CD1c-positive myeloid dendritic cell (primary cell): ENCODE measurements at regions not wholly inside any gene's neighbourhood (a gene's known extent, or its start where the extent isn't known, plus 50 kb on each side); places are given as distances from the start of the nearest gene placed in this dataset.

ENCODE experiments used
- DNase-seq: peaks from one replicate; pipeline ENCODE4 v3.0.0-alpha.2; 2016; ENCODE audit errors: extremely low spot score

GRCh38 chr11:134647066-134647743, 235.2 kb upstream of the B3GAT1 start:
- no peak for DNase-seq

GRCh38 chr11:134646561-134646960, 234.5 kb upstream of the B3GAT1 start:
- no peak for DNase-seq

GRCh38 chr11:134645576-134645975, 233.5 kb upstream of the B3GAT1 start:
- no peak for DNase-seq

- DNase-seq, result no peak
These were observed 232.7 kb upstream of the B3GAT1 start for GRCh38 chr11:134644476-134645456.

- no peak for DNase-seq
These were observed 231.3 kb upstream of the B3GAT1 start for GRCh38 chr11:134643115-134644012.

GRCh38 chr11:134642206-134642605, 230.2 kb upstream of the B3GAT1 start:
- DNase-seq, result no peak

- DNase-seq, result no peak
These were observed 229.2 kb upstream of the B3GAT1 start for GRCh38 chr11:134640971-134641968.

- DNase-seq, result no peak
These were observed 228.5 kb upstream of the B3GAT1 start for GRCh38 chr11:134640536-134640935.

GRCh38 chr11:134639586-134640330, 227.7 kb upstream of the B3GAT1 start:
- no peak for DNase-seq

- DNase-seq, result no peak
These were observed 226.9 kb upstream of the B3GAT1 start for GRCh38 chr11:134638796-134639430.

- DNase-seq, result no peak
These were observed 225.3 kb upstream of the B3GAT1 start for GRCh38 chr11:134637091-134638015.

- DNase-seq, result no peak
These were observed 224.0 kb upstream of the B3GAT1 start for GRCh38 chr11:134636071-134636470.

GRCh38 chr11:134634897-134635831, 223.1 kb upstream of the B3GAT1 start:
- no peak for DNase-seq

GRCh38 chr11:134633276-134633675, 221.2 kb upstream of the B3GAT1 start:
- no peak for DNase-seq

GRCh38 chr11:134632347-134633119, 220.5 kb upstream of the B3GAT1 start:
- DNase-seq, result no peak

- no peak for DNase-seq
These were observed 218.8 kb upstream of the B3GAT1 start for GRCh38 chr11:134630861-134631260.
